ENCODE measurements at regions not wholly inside any gene's neighbourhood (a gene's known extent, or its start where the extent isn't known, plus 50 kb on each side); places are given as distances from the start of the nearest gene placed in this dataset.

DNA sequence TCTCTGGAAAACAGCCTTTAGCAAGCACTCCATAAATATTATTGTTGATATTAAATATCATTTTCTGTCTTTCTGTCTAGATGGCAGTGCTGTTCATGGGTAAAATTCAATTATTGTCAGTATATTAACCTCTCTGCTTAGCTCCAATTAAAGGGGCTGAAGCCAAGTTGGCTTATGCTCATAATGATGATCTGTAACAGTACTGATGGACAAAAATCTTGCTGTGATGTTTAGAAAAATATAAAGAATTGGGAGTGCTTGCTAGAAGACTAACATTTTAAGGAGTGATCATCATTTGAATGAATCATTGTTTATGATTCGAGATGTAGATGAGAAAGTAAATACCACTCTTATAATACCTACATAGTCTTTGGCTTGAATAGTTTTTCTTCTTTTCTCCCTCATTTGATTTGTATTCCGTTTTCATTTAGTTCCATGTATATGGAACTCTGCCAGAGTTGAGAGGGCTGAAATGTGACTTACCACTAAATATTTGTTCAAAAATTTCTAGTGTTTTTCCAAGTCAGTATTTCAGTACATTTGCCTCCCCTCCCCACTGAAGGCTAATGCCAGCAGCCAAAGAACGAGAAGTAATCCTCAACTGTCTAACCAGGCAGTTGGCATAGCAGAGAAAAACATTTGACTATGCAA is 538.3 kb downstream of the CSNK1G3 start:
- TF ChIP-seq POLR2AphosphoS5 (IDR thresholded peaks at IDR 0.05; ENCODE audit: insufficient read depth, low read depth, low read length) (no peak), POLR2A (IDR thresholded peaks at IDR 0.05; ENCODE audit: low read depth, low read length) (no peak), GATA2 (IDR thresholded peaks at IDR 0.05; ENCODE audit: insufficient read depth, insufficient read length, low read depth, low read length) (no peak), FOS (IDR thresholded peaks at IDR 0.05; ENCODE audit: borderline replicate concordance, insufficient read depth, low read length) (no peak), JUN (IDR thresholded peaks at IDR 0.05; ENCODE audit: borderline replicate concordance, insufficient read depth, insufficient read length, low read depth) (no peak)
- TF ChIP-seq, protein P1, sequence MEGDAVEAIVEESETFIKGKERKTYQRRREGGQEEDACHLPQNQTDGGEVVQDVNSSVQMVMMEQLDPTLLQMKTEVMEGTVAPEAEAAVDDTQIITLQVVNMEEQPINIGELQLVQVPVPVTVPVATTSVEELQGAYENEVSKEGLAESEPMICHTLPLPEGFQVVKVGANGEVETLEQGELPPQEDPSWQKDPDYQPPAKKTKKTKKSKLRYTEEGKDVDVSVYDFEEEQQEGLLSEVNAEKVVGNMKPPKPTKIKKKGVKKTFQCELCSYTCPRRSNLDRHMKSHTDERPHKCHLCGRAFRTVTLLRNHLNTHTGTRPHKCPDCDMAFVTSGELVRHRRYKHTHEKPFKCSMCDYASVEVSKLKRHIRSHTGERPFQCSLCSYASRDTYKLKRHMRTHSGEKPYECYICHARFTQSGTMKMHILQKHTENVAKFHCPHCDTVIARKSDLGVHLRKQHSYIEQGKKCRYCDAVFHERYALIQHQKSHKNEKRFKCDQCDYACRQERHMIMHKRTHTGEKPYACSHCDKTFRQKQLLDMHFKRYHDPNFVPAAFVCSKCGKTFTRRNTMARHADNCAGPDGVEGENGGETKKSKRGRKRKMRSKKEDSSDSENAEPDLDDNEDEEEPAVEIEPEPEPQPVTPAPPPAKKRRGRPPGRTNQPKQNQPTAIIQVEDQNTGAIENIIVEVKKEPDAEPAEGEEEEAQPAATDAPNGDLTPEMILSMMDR (IDR thresholded peaks at IDR 0.05; ENCODE audit: extremely low read depth in 1 of 2, insufficient read depth in 1 of 2, low read depth in 1 of 2, low read length in 2 of 2) = no peak

Measured in endothelial cell of umbilical vein (primary cell).